Stomach (tissue), 4 donors: ENCODE measurements at regions not wholly inside any gene's neighbourhood (a gene's known extent, or its start where the extent isn't known, plus 50 kb on each side); places are given as distances from the start of the nearest gene placed in this dataset.

Source experiments
- POLR2A ChIP-seq, 4 donors: fragments of 450-650 bp; IDR thresholded peaks; one replicate each; pipeline ENCODE4 v1.6.1; 2016; ENCODE audit warnings: antibody characterized with exemption in 4 of 4, control low read depth in 2 of 4, mild to moderate bottlenecking in 1 of 4, moderate library complexity in 1 of 4
- POLR2AphosphoS5 ChIP-seq, 3 donors: sonication (generic); formaldehyde crosslinking; IDR thresholded peaks; one replicate each; pipeline ENCODE4 v1.6.1; 2016; ENCODE audit warnings: antibody characterized with exemption in 3 of 3
- TF ChIP-seq, protein P1 (sequence below), 7 experiments: fragments of 450-650 bp in 4 of 7; fragments of 200-600 bp in 3 of 7; sonication (generic) in 3 of 7; IDR thresholded peaks; one replicate each; pipeline ENCODE4 v1.5.1; 2016 to 2019; ENCODE audit warnings: antibody characterized with exemption in 7 of 7, control low read depth in 2 of 7, mild to moderate bottlenecking in 1 of 7

DNA sequence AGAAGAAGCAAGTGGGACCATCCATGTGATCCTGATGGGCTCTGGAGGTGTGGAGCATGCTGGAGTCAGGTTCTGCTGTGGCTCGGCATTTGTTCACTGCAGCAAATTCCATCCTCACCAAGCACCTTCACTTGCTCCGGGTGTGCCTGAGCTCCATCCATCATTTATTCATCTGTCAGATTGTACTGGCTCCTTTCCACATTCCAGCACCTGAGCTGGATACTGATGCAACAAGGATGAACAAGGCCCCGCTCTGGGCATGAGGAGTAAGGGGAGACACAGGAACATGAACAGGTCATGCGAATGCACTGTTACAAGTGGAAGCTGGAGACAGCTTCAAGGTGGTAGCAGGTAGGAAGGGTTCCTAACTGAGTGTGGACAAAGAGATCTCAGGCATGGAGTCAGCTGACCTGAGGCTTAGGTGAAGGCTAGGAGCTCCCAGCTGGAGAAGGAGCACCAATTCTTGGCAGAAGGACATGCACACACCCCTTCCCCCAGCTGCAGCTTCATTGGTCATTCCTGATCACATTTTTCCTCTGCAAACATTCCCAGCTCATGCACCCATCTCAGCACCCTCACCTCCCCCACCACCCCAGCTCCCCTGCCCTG, 133.7 kb upstream of the ZMIZ1 start:
- TF ChIP-seq, protein P1, sequence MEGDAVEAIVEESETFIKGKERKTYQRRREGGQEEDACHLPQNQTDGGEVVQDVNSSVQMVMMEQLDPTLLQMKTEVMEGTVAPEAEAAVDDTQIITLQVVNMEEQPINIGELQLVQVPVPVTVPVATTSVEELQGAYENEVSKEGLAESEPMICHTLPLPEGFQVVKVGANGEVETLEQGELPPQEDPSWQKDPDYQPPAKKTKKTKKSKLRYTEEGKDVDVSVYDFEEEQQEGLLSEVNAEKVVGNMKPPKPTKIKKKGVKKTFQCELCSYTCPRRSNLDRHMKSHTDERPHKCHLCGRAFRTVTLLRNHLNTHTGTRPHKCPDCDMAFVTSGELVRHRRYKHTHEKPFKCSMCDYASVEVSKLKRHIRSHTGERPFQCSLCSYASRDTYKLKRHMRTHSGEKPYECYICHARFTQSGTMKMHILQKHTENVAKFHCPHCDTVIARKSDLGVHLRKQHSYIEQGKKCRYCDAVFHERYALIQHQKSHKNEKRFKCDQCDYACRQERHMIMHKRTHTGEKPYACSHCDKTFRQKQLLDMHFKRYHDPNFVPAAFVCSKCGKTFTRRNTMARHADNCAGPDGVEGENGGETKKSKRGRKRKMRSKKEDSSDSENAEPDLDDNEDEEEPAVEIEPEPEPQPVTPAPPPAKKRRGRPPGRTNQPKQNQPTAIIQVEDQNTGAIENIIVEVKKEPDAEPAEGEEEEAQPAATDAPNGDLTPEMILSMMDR (IDR thresholded peaks at IDR 0.05) = no peak
- TF ChIP-seq POLR2A (IDR thresholded peaks at IDR 0.05) (no peak), POLR2AphosphoS5 (IDR thresholded peaks at IDR 0.05) (no peak)
